Activated CD4-positive, alpha-beta T cell treated with anti-CD3 and anti-CD28 coated beads, Interleukin-2, amount 50 U/mL, for 4 hours (primary cell): ENCODE measurements at regions not wholly inside any gene's neighbourhood (a gene's known extent, or its start where the extent isn't known, plus 50 kb on each side); places are given as distances from the start of the nearest gene placed in this dataset.

Source experiments
- DNase-seq, 2 experiments: peaks; one replicate each; pipeline ENCODE4 v3.0.0-alpha.2; 2020

- DNase-seq: no peak
Measured at GRCh38 chr13:23984546-23984945, 87.2 kb upstream of the C1QTNF9B start.

GRCh38 chr13:23985060-23985459 is 87.8 kb upstream of the C1QTNF9B start:
- no peak for DNase-seq

GRCh38 chr13:23985839-23986238 is 88.5 kb upstream of the C1QTNF9B start:
- no peak for DNase-seq

- no peak for DNase-seq
Measured at GRCh38 chr13:23986619-23987018, 89.3 kb upstream of the C1QTNF9B start.

GRCh38 chr13:23987331-23987894 is 90.1 kb upstream of the C1QTNF9B start:
- DNase-seq: no peak

- DNase-seq: no peak
Measured at GRCh38 chr13:23988546-23989122, 91.3 kb upstream of the C1QTNF9B start.

- no peak for DNase-seq
Measured at GRCh38 chr13:23990455-23990854, 93.2 kb upstream of the C1QTNF9B start.

GRCh38 chr13:23991119-23991518 is 93.8 kb upstream of the C1QTNF9B start:
- no peak for DNase-seq

- DNase-seq: no peak
Measured at GRCh38 chr13:23992781-23993679, 95.7 kb upstream of the C1QTNF9B start.

- no peak for DNase-seq
Measured at GRCh38 chr13:23993680-23993985, 96.3 kb upstream of the C1QTNF9B start.

GRCh38 chr13:23995283-23996073 is 98.2 kb upstream of the C1QTNF9B start:
- no peak for DNase-seq

- no peak for DNase-seq
Measured at GRCh38 chr13:23996456-23996855, 99.2 kb upstream of the C1QTNF9B start.

GRCh38 chr13:23999424-23999823 is 102.1 kb upstream of the C1QTNF9B start:
- no peak for DNase-seq

- DNase-seq: no peak
Measured at GRCh38 chr13:24002206-24002815, 105.0 kb upstream of the C1QTNF9B start.

- DNase-seq: no peak
Measured at GRCh38 chr13:24004142-24004899, 107.0 kb upstream of the C1QTNF9B start.

- DNase-seq: no peak
Measured at GRCh38 chr13:24004971-24005370, 107.7 kb upstream of the C1QTNF9B start.

GRCh38 chr13:24005755-24006281 is 108.5 kb upstream of the C1QTNF9B start:
- no peak for DNase-seq

GRCh38 chr13:24006520-24007248 is 109.4 kb upstream of the C1QTNF9B start:
- no peak for DNase-seq

- DNase-seq: no peak
Measured at GRCh38 chr13:24007979-24008620, 110.8 kb upstream of the C1QTNF9B start.

- DNase-seq: no peak
Measured at GRCh38 chr13:24008679-24009078, 111.4 kb upstream of the C1QTNF9B start.

- no peak for DNase-seq
Measured at GRCh38 chr13:24011266-24011665, 114.0 kb upstream of the C1QTNF9B start.
